ENCODE measurements at regions not wholly inside any gene's neighbourhood (a gene's known extent, or its start where the extent isn't known, plus 50 kb on each side); places are given as distances from the start of the nearest gene placed in this dataset.

DNA sequence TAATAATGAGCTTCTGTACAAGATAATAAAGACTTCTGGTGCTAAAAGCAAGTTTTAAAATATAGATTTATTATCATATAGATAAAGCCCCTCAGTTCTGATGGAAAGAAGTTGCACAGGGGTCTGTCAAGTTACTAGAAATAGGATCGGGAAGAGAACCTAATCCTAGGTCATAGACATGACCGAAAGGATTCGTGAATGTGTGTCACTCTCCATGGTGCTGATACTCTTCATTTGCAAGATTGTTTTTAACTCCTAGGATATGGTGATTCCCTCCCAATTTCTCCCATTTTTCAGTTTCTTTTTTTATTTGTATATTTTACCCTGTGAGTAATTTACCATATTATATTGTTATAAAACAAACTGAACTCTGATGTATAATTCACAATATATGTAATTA is 58.9 kb upstream of the CTNNA2 start:
- H3K36me3 ChIP-seq (ENCODE audit: control insufficient read depth in 1 of 2, insufficient read depth in 2 of 2, low read depth in 1 of 2, low read length in 2 of 2) = no peaks in the 10 kb centered on the region
- H2BK12ac ChIP-seq (ENCODE audit: low read length in 2 of 2) = no peak overlapping the region
- no peak overlapping the region for H2AK5ac ChIP-seq (ENCODE audit: low read length, severe bottlenecking)
- H3K18ac ChIP-seq (ENCODE audit: low read depth in 1 of 2, low read length in 2 of 2) = no peak overlapping the region
- no peak overlapping the region for H3K14ac ChIP-seq (ENCODE audit: low read length in 2 of 2)
- no peaks in the 10 kb centered on the region for H3K79me1 ChIP-seq (replicated peaks; ENCODE audit: low read length, poor library complexity, severe bottlenecking)
- peaks cover 7% of the 10 kb centered on the region for H3K9me3 ChIP-seq (ENCODE audit: control insufficient read depth, low read length)
- H2BK120ac ChIP-seq (ENCODE audit: low read depth, low read length) = no peak overlapping the region
- DNase-seq = no peak
- H3K27me3 ChIP-seq (ENCODE audit: control insufficient read depth in 1 of 2, insufficient read depth in 1 of 2, low read length in 2 of 2) = no peaks in the 10 kb centered on the region
- no peak overlapping the region for H4K8ac ChIP-seq (ENCODE audit: low read length)
- H4K91ac ChIP-seq (ENCODE audit: low read length) = no peak overlapping the region
- H2BK5ac ChIP-seq (ENCODE audit: low read depth, low read length, poor library complexity, severe bottlenecking) = no peak overlapping the region
- H3K4me2 ChIP-seq (ENCODE audit: low read length, poor library complexity, severe bottlenecking) = no peak overlapping the region
- H3K9ac ChIP-seq (ENCODE audit: low read length) = no peak overlapping the region
- H3K4me1 ChIP-seq (ENCODE audit: control insufficient read depth, insufficient read depth, low read depth, low read length) = no peaks in the 10 kb centered on the region
- no peak overlapping the region for H3K23ac ChIP-seq (ENCODE audit: low read length in 2 of 2)
- no peak overlapping the region for H2BK15ac ChIP-seq (ENCODE audit: low read depth, poor library complexity, severe bottlenecking)
- 27% methylated on average over 2 of the region's 3 CpGs for WGBS
- H3K4me3 ChIP-seq (ENCODE audit: insufficient read depth in 1 of 2, low read depth in 1 of 2, low read length in 2 of 2) = no peak overlapping the region
- no peak overlapping the region for H2AFZ ChIP-seq (ENCODE audit: low read depth, low read length)
- H3K4ac ChIP-seq (ENCODE audit: low read depth in 1 of 2, low read length in 2 of 2) = no peak overlapping the region
- no peak overlapping the region for H3K27ac ChIP-seq (ENCODE audit: low read length, poor library complexity, severe bottlenecking)

DNA sequence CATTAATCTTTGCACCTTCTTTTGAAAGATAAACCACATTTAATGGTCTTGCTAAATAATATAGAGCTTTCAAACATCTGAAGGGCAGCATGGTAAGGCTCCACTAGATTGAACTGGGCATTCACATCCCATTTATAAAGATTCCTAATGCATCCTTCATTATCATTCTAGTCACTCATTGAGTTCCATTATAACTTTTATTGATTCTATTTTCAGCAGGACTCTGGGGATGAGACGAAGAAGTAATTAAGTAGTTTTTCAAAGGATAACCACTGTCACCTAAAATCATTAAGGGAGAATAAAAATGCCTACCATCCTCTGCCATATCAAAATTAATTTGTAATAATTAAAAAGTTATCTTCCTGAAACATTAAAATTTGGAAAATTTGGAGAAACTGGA is 60.2 kb upstream of the CTNNA2 start:
- no CpG with 5 or more reads among the region's 1 CpG for WGBS
- Histone ChIP-seq H2AK5ac (ENCODE audit: low read length, severe bottlenecking) (no peak overlapping the region), H2BK12ac (ENCODE audit: low read length in 2 of 2) (no peak overlapping the region), H4K8ac (ENCODE audit: low read length) (no peak overlapping the region), H2BK15ac (ENCODE audit: low read depth, poor library complexity, severe bottlenecking) (no peak overlapping the region), H3K79me1 (replicated peaks; ENCODE audit: low read length, poor library complexity, severe bottlenecking) (no peaks in the 10 kb centered on the region), H3K4ac (ENCODE audit: low read depth in 1 of 2, low read length in 2 of 2) (no peak overlapping the region), H3K27me3 (ENCODE audit: control insufficient read depth in 1 of 2, insufficient read depth in 1 of 2, low read length in 2 of 2) (no peaks in the 10 kb centered on the region), H3K18ac (ENCODE audit: low read depth in 1 of 2, low read length in 2 of 2) (no peak overlapping the region), H3K23ac (ENCODE audit: low read length in 2 of 2) (no peak overlapping the region), H3K9me3 (ENCODE audit: control insufficient read depth, low read length) (peaks cover 7% of the 10 kb centered on the region), H3K9ac (ENCODE audit: low read length) (no peak overlapping the region), H2BK120ac (ENCODE audit: low read depth, low read length) (no peak overlapping the region), H2AFZ (ENCODE audit: low read depth, low read length) (no peak overlapping the region), H3K4me2 (ENCODE audit: low read length, poor library complexity, severe bottlenecking) (no peak overlapping the region), H3K36me3 (ENCODE audit: control insufficient read depth in 1 of 2, insufficient read depth in 2 of 2, low read depth in 1 of 2, low read length in 2 of 2) (no peaks in the 10 kb centered on the region), H3K14ac (ENCODE audit: low read length in 2 of 2) (no peak overlapping the region), H2BK5ac (ENCODE audit: low read depth, low read length, poor library complexity, severe bottlenecking) (no peak overlapping the region), H3K4me3 (ENCODE audit: insufficient read depth in 1 of 2, low read depth in 1 of 2, low read length in 2 of 2) (no peak overlapping the region), H4K91ac (ENCODE audit: low read length) (no peak overlapping the region), H3K27ac (ENCODE audit: low read length, poor library complexity, severe bottlenecking) (no peak overlapping the region), H3K4me1 (ENCODE audit: control insufficient read depth, insufficient read depth, low read depth, low read length) (no peaks in the 10 kb centered on the region)
- DNase-seq = no peak

DNA sequence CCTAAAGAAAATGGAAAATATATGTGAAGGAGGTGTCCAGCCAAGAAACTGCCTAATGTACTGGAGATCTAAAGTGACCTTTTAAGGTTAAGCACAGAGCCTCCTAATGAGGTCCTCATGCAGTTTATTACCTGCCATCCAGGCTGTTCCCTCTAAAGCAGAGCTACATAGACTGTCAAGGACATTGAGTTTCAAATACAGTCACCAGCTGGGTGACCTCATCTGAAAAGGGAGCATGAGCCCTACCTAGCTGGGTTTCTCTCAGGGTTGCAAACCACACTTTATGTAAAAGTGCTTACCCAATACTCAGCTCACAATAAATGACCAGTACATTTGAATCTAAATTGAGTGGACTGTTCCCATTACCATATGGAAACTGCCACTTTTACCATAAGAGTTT is 65.4 kb upstream of the CTNNA2 start:
- Histone ChIP-seq H2AK5ac (ENCODE audit: low read length, severe bottlenecking) (no peak overlapping the region), H3K4me3 (ENCODE audit: insufficient read depth in 1 of 2, low read depth in 1 of 2, low read length in 2 of 2) (no peak overlapping the region), H3K27ac (ENCODE audit: low read length, poor library complexity, severe bottlenecking) (no peak overlapping the region), H4K8ac (ENCODE audit: low read length) (no peak overlapping the region), H3K79me1 (replicated peaks; ENCODE audit: low read length, poor library complexity, severe bottlenecking) (no peaks in the 10 kb centered on the region), H3K27me3 (ENCODE audit: control insufficient read depth in 1 of 2, insufficient read depth in 1 of 2, low read length in 2 of 2) (no peaks in the 10 kb centered on the region), H2AFZ (ENCODE audit: low read depth, low read length) (no peak overlapping the region), H3K4ac (ENCODE audit: low read depth in 1 of 2, low read length in 2 of 2) (no peak overlapping the region), H2BK12ac (ENCODE audit: low read length in 2 of 2) (no peak overlapping the region), H2BK120ac (ENCODE audit: low read depth, low read length) (no peak overlapping the region), H3K23ac (ENCODE audit: low read length in 2 of 2) (no peak overlapping the region), H3K14ac (ENCODE audit: low read length in 2 of 2) (no peak overlapping the region), H3K18ac (ENCODE audit: low read depth in 1 of 2, low read length in 2 of 2) (no peak overlapping the region), H3K9me3 (ENCODE audit: control insufficient read depth, low read length) (peaks cover 3% of the 10 kb centered on the region), H2BK5ac (ENCODE audit: low read depth, low read length, poor library complexity, severe bottlenecking) (no peak overlapping the region), H4K91ac (ENCODE audit: low read length) (no peak overlapping the region), H3K9ac (ENCODE audit: low read length) (no peak overlapping the region), H3K4me2 (ENCODE audit: low read length, poor library complexity, severe bottlenecking) (no peak overlapping the region), H2BK15ac (ENCODE audit: low read depth, poor library complexity, severe bottlenecking) (no peak overlapping the region), H3K36me3 (ENCODE audit: control insufficient read depth in 1 of 2, insufficient read depth in 2 of 2, low read depth in 1 of 2, low read length in 2 of 2) (no peaks in the 10 kb centered on the region), H3K4me1 (ENCODE audit: control insufficient read depth, insufficient read depth, low read depth, low read length) (no peaks in the 10 kb centered on the region)
- DNase-seq = no peak

DNA sequence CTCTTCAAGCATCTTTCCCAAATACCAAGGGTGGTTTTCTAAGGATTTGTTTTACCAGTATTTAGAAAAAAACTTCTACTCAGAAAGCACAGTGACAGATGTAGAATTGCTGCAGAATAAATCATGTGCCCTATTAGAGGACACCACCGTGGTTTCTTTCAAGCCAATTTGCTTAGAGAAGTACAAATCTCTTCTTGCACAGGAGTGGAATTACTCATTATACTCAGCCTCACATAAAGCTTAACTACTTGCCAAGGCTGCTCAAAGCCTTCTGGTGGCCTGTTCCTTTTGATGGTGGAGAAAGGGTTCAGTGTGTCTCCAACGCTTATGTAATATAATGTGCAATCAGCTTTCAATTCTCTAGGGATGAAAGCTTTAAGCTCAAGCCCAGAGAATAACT is 66.5 kb upstream of the CTNNA2 start:
- Histone ChIP-seq H3K23ac (ENCODE audit: low read length in 2 of 2) (no peak overlapping the region), H3K9ac (ENCODE audit: low read length) (no peak overlapping the region), H3K27ac (ENCODE audit: low read length, poor library complexity, severe bottlenecking) (no peak overlapping the region), H3K14ac (ENCODE audit: low read length in 2 of 2) (no peak overlapping the region), H2BK15ac (ENCODE audit: low read depth, poor library complexity, severe bottlenecking) (no peak overlapping the region), H3K4me1 (ENCODE audit: control insufficient read depth, insufficient read depth, low read depth, low read length) (no peaks in the 10 kb centered on the region), H3K4me2 (ENCODE audit: low read length, poor library complexity, severe bottlenecking) (no peak overlapping the region), H3K18ac (ENCODE audit: low read depth in 1 of 2, low read length in 2 of 2) (no peak overlapping the region), H3K36me3 (ENCODE audit: control insufficient read depth in 1 of 2, insufficient read depth in 2 of 2, low read depth in 1 of 2, low read length in 2 of 2) (no peaks in the 10 kb centered on the region), H2AFZ (ENCODE audit: low read depth, low read length) (no peak overlapping the region), H2AK5ac (ENCODE audit: low read length, severe bottlenecking) (no peak overlapping the region), H2BK12ac (ENCODE audit: low read length in 2 of 2) (no peak overlapping the region), H4K8ac (ENCODE audit: low read length) (no peak overlapping the region), H3K4ac (ENCODE audit: low read depth in 1 of 2, low read length in 2 of 2) (no peak overlapping the region), H4K91ac (ENCODE audit: low read length) (no peak overlapping the region), H3K27me3 (ENCODE audit: control insufficient read depth in 1 of 2, insufficient read depth in 1 of 2, low read length in 2 of 2) (no peaks in the 10 kb centered on the region), H2BK5ac (ENCODE audit: low read depth, low read length, poor library complexity, severe bottlenecking) (no peak overlapping the region), H3K79me1 (replicated peaks; ENCODE audit: low read length, poor library complexity, severe bottlenecking) (no peaks in the 10 kb centered on the region), H3K4me3 (ENCODE audit: insufficient read depth in 1 of 2, low read depth in 1 of 2, low read length in 2 of 2) (no peak overlapping the region), H2BK120ac (ENCODE audit: low read depth, low read length) (no peak overlapping the region), H3K9me3 (ENCODE audit: control insufficient read depth, low read length) (peaks cover 3% of the 10 kb centered on the region)
- WGBS = 69% methylated on average over 2 of the region's 2 CpGs
- no peak for DNase-seq

Measured in mesenchymal stem cell (in vitro differentiated cells and primary cell).